Neural progenitor cell (in vitro differentiated cells): ENCODE measurements at regions not wholly inside any gene's neighbourhood (a gene's known extent, or its start where the extent isn't known, plus 50 kb on each side); places are given as distances from the start of the nearest gene placed in this dataset.

ENCODE experiments used
- DNase-seq: peaks from one replicate; pipeline ENCODE4 v3.0.0-alpha.2; 2016; ENCODE audit warnings: low spot score
- H2AFZ ChIP-seq: fragments of 200-600 bp; sonication (generic); replicated peaks from 2 replicates; pipeline ENCODE4 v1.6.1; 2016; ENCODE audit warnings: antibody characterized with exemption
- H3F3A ChIP-seq: fragments of 200-600 bp; sonication (generic); 2 replicates; pipeline ENCODE4 v1.6.1; 2016; ENCODE audit warnings: antibody characterized with exemption, low read depth
- H3K27ac ChIP-seq: fragments of 200-600 bp; sonication (generic); 2 replicates; pipeline ENCODE4 v1.5.1; 2016; ENCODE audit warnings: mild to moderate bottlenecking
- H3K27me3 ChIP-seq: fragments of 200-600 bp; sonication (generic); 2 replicates; pipeline ENCODE4 v1.6.1; 2016; ENCODE audit warnings: mild to moderate bottlenecking, moderate library complexity
- H3K36me3 ChIP-seq: fragments of 200-600 bp; sonication (generic); 2 replicates; pipeline ENCODE4 v1.5.1; 2016
- H3K4me1 ChIP-seq: fragments of 200-600 bp; sonication (generic); 2 replicates; pipeline ENCODE4 v1.6.1; 2016; ENCODE audit warnings: mixed run types
- H3K4me2 ChIP-seq: fragments of 200-600 bp; sonication (generic); 2 replicates; pipeline ENCODE4 v1.6.1; 2016
- H3K4me3 ChIP-seq: fragments of 200-600 bp; sonication (generic); 2 replicates; pipeline ENCODE4 v1.5.1; 2016
- H3K79me2 ChIP-seq: fragments of 200-600 bp; sonication (generic); 2 replicates; pipeline ENCODE4 v1.6.1; 2016; ENCODE audit warnings: low read depth
- H3K9ac ChIP-seq: fragments of 200-600 bp; sonication (generic); 2 replicates; pipeline ENCODE4 v1.6.1; 2016
- H3K9me3 ChIP-seq: fragments of 200-600 bp; sonication (generic); 2 replicates; pipeline ENCODE4 v1.5.1; 2016; ENCODE audit warnings: low read depth
- H4K20me1 ChIP-seq: fragments of 200-600 bp; sonication (generic); 2 replicates; pipeline ENCODE4 v1.6.1; 2016; ENCODE audit warnings: low read depth
- H3K27ac Mint-ChIP-seq: 3 replicates; pipeline ENCODE4 v1.8.0; 2021; ENCODE audit warnings: mixed read lengths
- H3K27me3 Mint-ChIP-seq: 2 replicates; pipeline ENCODE4 v1.8.0; 2022; ENCODE audit warnings: low read depth, mild to moderate bottlenecking, inconsistent platforms, moderate library complexity, mixed read lengths; ENCODE audit not compliant: insufficient read depth
- H3K36me3 Mint-ChIP-seq: 3 replicates; pipeline ENCODE4 v1.8.0; 2021; ENCODE audit warnings: mixed read lengths
- H3K4me1 Mint-ChIP-seq: 3 replicates; pipeline ENCODE4 v1.8.0; 2021; ENCODE audit warnings: mixed read lengths
- H3K4me3 Mint-ChIP-seq: 3 replicates; pipeline ENCODE4 v1.8.0; 2021; ENCODE audit warnings: mild to moderate bottlenecking, moderate library complexity, mixed read lengths
- H3K9me3 Mint-ChIP-seq: 3 replicates; pipeline ENCODE4 v1.8.0; 2020; ENCODE audit warnings: mixed read lengths
- CTCF ChIP-seq: fragments of 200-600 bp; sonication (generic); IDR thresholded peaks from 2 replicates; pipeline ENCODE4 v1.5.1; 2017; ENCODE audit warnings: antibody characterized with exemption, mild to moderate bottlenecking
- EZH2 ChIP-seq: fragments of 200-600 bp; sonication (generic); IDR thresholded peaks from 2 replicates; pipeline ENCODE4 v1.6.1; 2017; ENCODE audit warnings: antibody characterized with exemption, mild to moderate bottlenecking, moderate library complexity
- EZH2phosphoT487 ChIP-seq: fragments of 200-600 bp; sonication (generic); IDR thresholded peaks from 2 replicates; pipeline ENCODE4 v1.6.1; 2017; ENCODE audit warnings: antibody characterized with exemption

- no peak overlapping the region for H3K4me3 ChIP-seq
- Mint-ChIP-seq H3K27ac (no peak overlapping the region), H3K27me3 (peaks cover 3% of the 10 kb centered on the region), H3K36me3 (peaks cover 1% of the 10 kb centered on the region), H3K9me3 (peaks cover 6% of the 10 kb centered on the region), H3K4me3 (no peak overlapping the region), H3K4me1 (peaks cover 5% of the 10 kb centered on the region)
- no peak for TF ChIP-seq CTCF
- TF ChIP-seq EZH2phosphoT487: no peak
- TF ChIP-seq EZH2: no peak
- no peak overlapping the region for H3K27ac ChIP-seq
- no peaks in the 10 kb centered on the region for H3K36me3 ChIP-seq
- H2AFZ ChIP-seq: no peak overlapping the region
- H3K9me3 ChIP-seq: no peaks in the 10 kb centered on the region
- peaks cover 2% of the 10 kb centered on the region for H3K4me1 ChIP-seq
- H4K20me1 ChIP-seq: no peaks in the 10 kb centered on the region
- no peaks in the 10 kb centered on the region for H3F3A ChIP-seq
- DNase-seq: no peak
- H3K27me3 ChIP-seq: no peaks in the 10 kb centered on the region
- no peak overlapping the region for H3K9ac ChIP-seq
- H3K4me2 ChIP-seq: no peak overlapping the region
- no peaks in the 10 kb centered on the region for H3K79me2 ChIP-seq
These were observed 219.7 kb upstream of the ANO3 start for GRCh38 chr11:26112264-26112663.

- no peaks in the 10 kb centered on the region for H3K79me2 ChIP-seq
- no peaks in the 10 kb centered on the region for H3K27me3 ChIP-seq
- H3K36me3 Mint-ChIP-seq: no peaks in the 10 kb centered on the region
- H3K9me3 ChIP-seq: no peaks in the 10 kb centered on the region
- H3K4me3 ChIP-seq: no peak overlapping the region
- no peaks in the 10 kb centered on the region for H4K20me1 ChIP-seq
- H2AFZ ChIP-seq: no peak overlapping the region
- no peaks in the 10 kb centered on the region for H3K36me3 ChIP-seq
- no peak overlapping the region for H3K4me2 ChIP-seq
- H3K4me3 Mint-ChIP-seq: no peak overlapping the region
- TF ChIP-seq EZH2 (no peak), EZH2phosphoT487 (no peak), CTCF (no peak)
- no peak overlapping the region for H3K27ac ChIP-seq
- H3K27ac Mint-ChIP-seq: no peak overlapping the region
- DNase-seq: no peak
- H3F3A ChIP-seq: no peaks in the 10 kb centered on the region
- no peaks in the 10 kb centered on the region for H3K4me1 ChIP-seq
- H3K27me3 Mint-ChIP-seq: no peaks in the 10 kb centered on the region
- H3K9ac ChIP-seq: no peak overlapping the region
- no peaks in the 10 kb centered on the region for H3K4me1 Mint-ChIP-seq
- H3K9me3 Mint-ChIP-seq: peaks cover 4% of the 10 kb centered on the region
These were observed 210.5 kb upstream of the ANO3 start for GRCh38 chr11:26121466-26121865.

GRCh38 chr11:26126741-26127140, 205.2 kb upstream of the ANO3 start:
- no peaks in the 10 kb centered on the region for H3K9me3 ChIP-seq
- H3K27me3 Mint-ChIP-seq: no peaks in the 10 kb centered on the region
- H3K27ac ChIP-seq: no peak overlapping the region
- TF ChIP-seq EZH2phosphoT487: no peak
- TF ChIP-seq EZH2: no peak
- TF ChIP-seq CTCF: no peak
- H4K20me1 ChIP-seq: no peaks in the 10 kb centered on the region
- no peaks in the 10 kb centered on the region for H3K27me3 ChIP-seq
- no peaks in the 10 kb centered on the region for H3K36me3 ChIP-seq
- no peak overlapping the region for H3K9ac ChIP-seq
- no peak for DNase-seq
- no peaks in the 10 kb centered on the region for H3K4me1 ChIP-seq
- no peak overlapping the region for H3K27ac Mint-ChIP-seq
- H2AFZ ChIP-seq: no peak overlapping the region
- no peak overlapping the region for H3K4me2 ChIP-seq
- H3K4me3 ChIP-seq: no peak overlapping the region
- no peaks in the 10 kb centered on the region for H3K4me1 Mint-ChIP-seq
- H3K9me3 Mint-ChIP-seq: no peaks in the 10 kb centered on the region
- H3F3A ChIP-seq: no peaks in the 10 kb centered on the region
- no peaks in the 10 kb centered on the region for H3K36me3 Mint-ChIP-seq
- no peak overlapping the region for H3K4me3 Mint-ChIP-seq
- no peaks in the 10 kb centered on the region for H3K79me2 ChIP-seq

- Histone ChIP-seq H3K79me2 (no peaks in the 10 kb centered on the region), H3K36me3 (no peaks in the 10 kb centered on the region), H3K9me3 (no peaks in the 10 kb centered on the region), H3F3A (no peaks in the 10 kb centered on the region), H2AFZ (no peak overlapping the region), H4K20me1 (no peaks in the 10 kb centered on the region), H3K4me3 (no peak overlapping the region), H3K9ac (no peak overlapping the region), H3K27ac (no peak overlapping the region), H3K4me2 (no peak overlapping the region), H3K27me3 (no peaks in the 10 kb centered on the region), H3K4me1 (no peaks in the 10 kb centered on the region)
- Mint-ChIP-seq H3K4me1 (no peaks in the 10 kb centered on the region), H3K9me3 (no peaks in the 10 kb centered on the region), H3K4me3 (no peak overlapping the region), H3K27me3 (no peaks in the 10 kb centered on the region), H3K36me3 (no peaks in the 10 kb centered on the region), H3K27ac (no peak overlapping the region)
- TF ChIP-seq EZH2phosphoT487 (no peak), EZH2 (no peak), CTCF (no peak)
- no peak for DNase-seq
These were observed 204.6 kb upstream of the ANO3 start for GRCh38 chr11:26127336-26127735.
